SK-N-SH (cell line): ENCODE measurements at regions not wholly inside any gene's neighbourhood (a gene's known extent, or its start where the extent isn't known, plus 50 kb on each side); places are given as distances from the start of the nearest gene placed in this dataset.
"Not testable (repeated sequence)": the region's sequence is repeated elsewhere in the genome, so short reads cannot be mapped to it uniquely, and the experiment has no call there.

Experiments used
- CTCF ChIA-PET: fragments of 300-600, 350-600 bp; formaldehyde crosslinking; extraction: SDS; loops from one replicate; lab custom pipeline; 2021; lab: Yijun Ruan, JAX
- POLR2A ChIA-PET: fragments of 350-600 bp; sonication (Branson Sonifier 250); formaldehyde crosslinking; extraction: SDS; loops from one replicate; lab custom pipeline; 2020; ENCODE audit warnings: antibody characterized with exemption, inconsistent platforms; lab: Yijun Ruan, JAX
- DNase-seq: peaks from one replicate; pipeline ENCODE4 v3.0.0; 2012
- H2AFZ ChIP-seq: fragments of 200-600 bp; sonication (generic); 2 replicates; pipeline ENCODE4 v1.8.1; 2016; ENCODE audit warnings: antibody characterized with exemption, mild to moderate bottlenecking, low read depth
- H3F3A ChIP-seq: fragments of 200-600 bp; sonication (generic); replicated peaks from 2 replicates; pipeline ENCODE3; 2016; ENCODE audit warnings: antibody characterized with exemption, mild to moderate bottlenecking; ENCODE audit not compliant: insufficient read depth
- H3K27ac ChIP-seq, 2 experiments: fragments of 200-500 bp in 1 of 2; fragments of 200-600 bp in 1 of 2; sonication (Bioruptor generic) in 1 of 2; sonication (generic), shearing (Covaris generic) in 1 of 2; 2 replicates each; pipeline versions ENCODE4 v1.5.1 to v1.6.1; 2014 to 2016; ENCODE audit warnings: low read depth in 2 of 2, inconsistent platforms in 1 of 2, low read length in 1 of 2, mild to moderate bottlenecking in 1 of 2, mixed read lengths in 1 of 2
- H3K27me3 ChIP-seq: fragments of 200-600 bp; sonication (generic), shearing (Covaris generic); 2 replicates; pipeline ENCODE4 v1.6.1; 2016; ENCODE audit warnings: mixed run types; ENCODE audit not compliant: insufficient read depth
- H3K36me3 ChIP-seq, 2 experiments: fragments of 200-500 bp in 1 of 2; fragments of 200-600 bp in 1 of 2; sonication (Bioruptor generic) in 1 of 2; sonication (generic) in 1 of 2; replicated peaks in 1 of 2; 2 replicates each; pipeline versions ENCODE3 to v1.5.1; 2014 to 2016; ENCODE audit warnings: low read length in 1 of 2, mild to moderate bottlenecking in 1 of 2; ENCODE audit not compliant: insufficient read depth in 2 of 2, control insufficient read depth in 1 of 2
- H3K4me1 ChIP-seq, 2 experiments: fragments of 200-500 bp in 1 of 2; fragments of 200-600 bp in 1 of 2; sonication (Bioruptor generic) in 1 of 2; sonication (generic), shearing (Covaris generic) in 1 of 2; 2 replicates each; pipeline versions ENCODE4 v1.5.1 to v1.6.1; 2014 to 2016; ENCODE audit warnings: low read depth in 1 of 2, low read length in 1 of 2, mixed run types in 1 of 2; ENCODE audit not compliant: insufficient read depth in 2 of 2, control insufficient read depth in 1 of 2
- H3K4me2 ChIP-seq: fragments of 200-600 bp; sonication (generic), shearing (Covaris generic); 2 replicates; pipeline ENCODE4 v1.6.1; 2017; ENCODE audit warnings: mixed run types
- H3K4me3 ChIP-seq, 2 experiments: fragments of 200-500 bp in 1 of 2; fragments of 200-600 bp in 1 of 2; sonication (Bioruptor generic) in 1 of 2; sonication (generic), shearing (Covaris generic) in 1 of 2; 2 replicates each; pipeline versions ENCODE4 v1.5.1 to v1.8.1; 2014 to 2016; ENCODE audit warnings: low read depth in 2 of 2, inconsistent platforms in 1 of 2, low read length in 1 of 2, mild to moderate bottlenecking in 1 of 2, mixed read lengths in 1 of 2, moderate library complexity in 1 of 2
- H3K79me2 ChIP-seq: fragments of 200-600 bp; sonication (generic); 2 replicates; pipeline ENCODE4 v1.8.1; 2017; ENCODE audit warnings: mild to moderate bottlenecking; ENCODE audit not compliant: insufficient read depth
- H3K9ac ChIP-seq: fragments of 200-600 bp; sonication (generic); 2 replicates; pipeline ENCODE4 v1.6.1; 2017; ENCODE audit warnings: mixed run types
- H3K9me2 ChIP-seq: fragments of 200-600 bp; sonication (generic); 2 replicates; pipeline ENCODE4 v1.6.1; 2017; ENCODE audit warnings: mixed run types
- H3K9me3 ChIP-seq: fragments of 200-600 bp; sonication (generic); 2 replicates; pipeline ENCODE4 v1.6.1; 2017; ENCODE audit warnings: mixed run types, mild to moderate bottlenecking, moderate library complexity
- H4K20me1 ChIP-seq: fragments of 200-600 bp; sonication (generic); 2 replicates; pipeline ENCODE4 v1.6.1; 2017; ENCODE audit warnings: mild to moderate bottlenecking, mixed run types; ENCODE audit not compliant: insufficient read depth
- WGBS: methylation state at CpG from one replicate; pipeline ENCODE4 v1.1.6; 2017; ENCODE audit warnings: low lambda C conversion rate; 5-methylcytosine and 5-hydroxymethylcytosine counted together

- POLR2A ChIA-PET, H2AFZ ChIP-seq, CTCF ChIA-PET, H3K9me2 ChIP-seq, H3K9me3 ChIP-seq, H3K9ac ChIP-seq, H3F3A ChIP-seq, H3K4me3 ChIP-seq, H3K27ac ChIP-seq, H3K4me2 ChIP-seq, H3K36me3 ChIP-seq, H3K4me1 ChIP-seq, DNase-seq, H4K20me1 ChIP-seq, H3K27me3 ChIP-seq, H3K79me2 ChIP-seq: not testable (repeated sequence)
- WGBS, result 4% methylated on average over 13 of the region's 13 CpGs
These were observed 135.4 kb upstream of the TPTE start for GRCh38 chr21:10385898-10386527.

GRCh38 chr21:10387692-10388450 lies 133.5 kb upstream of the TPTE start:
- CTCF ChIA-PET, H4K20me1 ChIP-seq: not testable (repeated sequence)

DNA sequence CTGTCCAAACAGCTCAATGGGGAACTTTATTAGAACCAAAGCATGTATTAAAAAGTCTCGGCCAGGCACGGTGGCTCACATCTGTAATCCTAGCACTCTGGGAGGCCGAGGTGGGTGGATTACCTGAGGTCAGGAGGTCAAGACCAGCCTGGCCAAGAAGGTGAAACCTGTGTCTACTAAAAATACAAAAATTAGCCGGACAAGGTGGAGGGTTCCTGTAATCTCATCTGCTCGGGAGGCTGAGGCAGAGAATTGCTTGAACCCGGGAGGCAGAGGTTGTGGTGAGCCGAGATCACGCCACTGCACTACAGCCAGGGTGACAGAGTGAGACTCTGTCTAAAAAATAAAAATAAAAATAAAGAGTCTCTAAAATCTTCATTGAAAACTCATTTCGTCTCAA lies 132.8 kb upstream of the TPTE start:
- H3K9me3 ChIP-seq, H3K9me2 ChIP-seq, H3K4me2 ChIP-seq, H4K20me1 ChIP-seq, H2AFZ ChIP-seq, H3K4me3 ChIP-seq, DNase-seq, POLR2A ChIA-PET, H3K27me3 ChIP-seq, H3K27ac ChIP-seq, H3K79me2 ChIP-seq, CTCF ChIA-PET, H3K4me1 ChIP-seq, H3K9ac ChIP-seq, H3F3A ChIP-seq, H3K36me3 ChIP-seq: not testable (repeated sequence)
- WGBS, result under 1% methylated on average over 9 of the region's 9 CpGs

More at GRCh38 chr21:10387692-10388450, 133.5 kb upstream of the TPTE start:
- H3K4me2 ChIP-seq, POLR2A ChIA-PET, H3K4me1 ChIP-seq, H3K9me2 ChIP-seq, H2AFZ ChIP-seq, H3K27ac ChIP-seq, H3K27me3 ChIP-seq, H3F3A ChIP-seq, H3K36me3 ChIP-seq, H3K9ac ChIP-seq, H3K79me2 ChIP-seq, DNase-seq, H3K4me3 ChIP-seq, H3K9me3 ChIP-seq: not testable (repeated sequence)
- 4% methylated on average over 3 of the region's 3 CpGs for WGBS

DNA sequence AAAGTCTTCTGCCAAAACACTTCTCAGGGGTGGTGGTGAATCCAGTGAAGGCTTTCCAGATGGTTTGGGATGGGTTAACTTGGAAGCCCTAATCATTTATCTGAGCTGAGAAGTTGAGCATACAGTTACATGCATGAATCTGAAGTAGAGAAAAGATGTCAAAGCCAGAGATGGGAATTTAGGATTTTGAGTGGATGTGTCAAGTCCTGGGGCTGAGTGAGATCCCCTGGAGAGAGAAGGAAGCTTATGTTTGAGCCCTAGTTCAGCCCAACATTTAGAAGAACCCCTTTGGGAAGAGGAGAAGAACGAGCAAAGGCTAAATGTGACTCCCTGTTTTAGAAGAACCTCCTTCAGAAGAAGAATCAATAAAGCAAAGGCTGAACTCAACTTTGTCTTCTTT lies 129.1 kb upstream of the TPTE start:
- H4K20me1 ChIP-seq, DNase-seq, H3K9ac ChIP-seq, CTCF ChIA-PET, H3K9me2 ChIP-seq, H2AFZ ChIP-seq, POLR2A ChIA-PET, H3K27ac ChIP-seq, H3K79me2 ChIP-seq, H3K27me3 ChIP-seq, H3K4me2 ChIP-seq, H3F3A ChIP-seq, H3K9me3 ChIP-seq, H3K4me1 ChIP-seq, H3K36me3 ChIP-seq, H3K4me3 ChIP-seq: not testable (repeated sequence)
- WGBS, result 0% methylated on average over 1 of the region's 1 CpG

DNA sequence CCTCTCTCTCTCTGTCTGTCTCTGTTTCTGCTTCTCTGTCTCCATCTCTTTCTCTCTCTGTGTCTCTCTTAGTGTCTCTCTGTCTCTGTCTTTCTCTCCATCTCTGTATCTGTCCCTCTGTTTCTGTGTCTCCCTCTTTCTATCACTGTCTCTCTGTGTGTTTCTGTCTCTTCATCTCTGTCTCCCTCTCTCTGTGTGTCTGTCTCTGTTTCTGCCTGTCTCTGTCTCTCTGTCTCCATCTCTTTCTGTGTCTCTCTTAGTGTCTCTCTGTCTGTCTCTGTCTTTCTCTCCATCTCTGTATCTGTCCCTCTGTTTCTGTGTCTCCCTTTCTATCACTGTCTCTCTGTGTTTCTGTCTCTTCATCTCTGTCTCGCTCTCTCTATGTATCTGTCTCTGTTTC lies 125.4 kb upstream of the TPTE start:
- H3F3A ChIP-seq, H3K4me2 ChIP-seq, H3K27me3 ChIP-seq, H3K36me3 ChIP-seq, H3K4me1 ChIP-seq, H3K4me3 ChIP-seq, H3K9ac ChIP-seq, POLR2A ChIA-PET, H3K9me2 ChIP-seq, DNase-seq, H4K20me1 ChIP-seq, CTCF ChIA-PET, H3K27ac ChIP-seq, H2AFZ ChIP-seq, H3K79me2 ChIP-seq, H3K9me3 ChIP-seq: not testable (repeated sequence)
- 5% methylated on average over 1 of the region's 1 CpG for WGBS

DNA sequence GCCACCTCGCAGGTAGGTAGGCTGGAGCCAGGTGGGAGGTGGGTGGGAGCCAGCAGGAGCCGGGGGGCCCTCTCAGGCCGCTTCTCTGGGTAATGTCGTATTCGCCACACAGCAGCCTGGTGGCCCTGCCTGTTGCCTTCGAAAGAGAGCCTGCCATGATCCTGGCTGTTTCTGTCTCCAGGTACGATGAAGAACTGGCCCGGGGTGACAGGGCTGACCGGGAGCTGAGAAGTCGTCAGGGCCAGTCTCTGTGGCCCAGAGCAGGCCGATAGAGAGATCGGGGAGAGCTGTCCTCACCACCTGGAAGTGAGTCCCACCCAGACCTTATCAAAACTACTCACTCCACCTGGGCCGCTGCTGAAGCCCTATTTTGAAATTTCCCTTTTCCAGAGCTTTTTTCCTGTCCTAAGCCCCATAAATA lies 123.9 kb upstream of the TPTE start:
- 9% methylated on average over 10 of the region's 13 CpGs for WGBS
- H3F3A ChIP-seq, H3K9ac ChIP-seq, H4K20me1 ChIP-seq, H3K4me2 ChIP-seq, H3K27me3 ChIP-seq, H3K79me2 ChIP-seq, CTCF ChIA-PET, H3K9me2 ChIP-seq, H3K4me3 ChIP-seq, POLR2A ChIA-PET, H2AFZ ChIP-seq, H3K9me3 ChIP-seq, H3K36me3 ChIP-seq, H3K4me1 ChIP-seq, DNase-seq, H3K27ac ChIP-seq: not testable (repeated sequence)
